Thymus (tissue), 11 donors: ENCODE measurements at regions not wholly inside any gene's neighbourhood (a gene's known extent, or its start where the extent isn't known, plus 50 kb on each side); places are given as distances from the start of the nearest gene placed in this dataset.

Experiments
- DNase-seq, 9 donors: peaks; one replicate each; pipeline ENCODE4 v3.0.0-alpha.2; 2013; ENCODE audit warnings: low spot score in 9 of 9, low read depth in 6 of 9, missing footprints in 1 of 9
- H3K27ac ChIP-seq, 2 donors: one replicate each; pipeline ENCODE4 v1.5.1; 2013; ENCODE audit warnings: control low read depth in 1 of 2, low read depth in 1 of 2, low read length in 1 of 2, mild to moderate bottlenecking in 1 of 2, moderate library complexity in 1 of 2
- H3K27me3 ChIP-seq, 2 donors: one replicate each; pipeline ENCODE4 v1.5.1; 2013; ENCODE audit warnings: low read length in 1 of 2; ENCODE audit not compliant: control insufficient read depth in 2 of 2, insufficient read depth in 1 of 2
- H3K36me3 ChIP-seq, 2 donors: one replicate each; pipeline ENCODE4 v1.5.1; 2013; ENCODE audit warnings: low read length in 1 of 2, mild to moderate bottlenecking in 1 of 2, moderate library complexity in 1 of 2; ENCODE audit not compliant: control insufficient read depth in 2 of 2, insufficient read depth in 2 of 2
- H3K4me1 ChIP-seq, 2 donors: one replicate each; pipeline ENCODE4 v1.5.1; 2013; ENCODE audit warnings: low read length in 2 of 2; ENCODE audit not compliant: control insufficient read depth in 2 of 2, insufficient read depth in 2 of 2
- H3K4me3 ChIP-seq, 2 donors: one replicate each; pipeline ENCODE4 v1.5.1; 2013; ENCODE audit warnings: low read length in 2 of 2, control low read depth in 1 of 2, mild to moderate bottlenecking in 1 of 2
- H3K9me3 ChIP-seq, 2 donors: one replicate each; pipeline ENCODE4 v1.5.1; 2013; ENCODE audit warnings: low read length in 1 of 2, mild to moderate bottlenecking in 1 of 2; ENCODE audit not compliant: control insufficient read depth in 2 of 2, insufficient read depth in 1 of 2
- WGBS: extraction: QIAGEN DNeasy Blood & Tissue Kit; methylation state at CpG from one replicate; pipeline ENCODE4 v1.1.7; 2013; 5-methylcytosine and 5-hydroxymethylcytosine counted together
- donor health status: healthy.

DNA sequence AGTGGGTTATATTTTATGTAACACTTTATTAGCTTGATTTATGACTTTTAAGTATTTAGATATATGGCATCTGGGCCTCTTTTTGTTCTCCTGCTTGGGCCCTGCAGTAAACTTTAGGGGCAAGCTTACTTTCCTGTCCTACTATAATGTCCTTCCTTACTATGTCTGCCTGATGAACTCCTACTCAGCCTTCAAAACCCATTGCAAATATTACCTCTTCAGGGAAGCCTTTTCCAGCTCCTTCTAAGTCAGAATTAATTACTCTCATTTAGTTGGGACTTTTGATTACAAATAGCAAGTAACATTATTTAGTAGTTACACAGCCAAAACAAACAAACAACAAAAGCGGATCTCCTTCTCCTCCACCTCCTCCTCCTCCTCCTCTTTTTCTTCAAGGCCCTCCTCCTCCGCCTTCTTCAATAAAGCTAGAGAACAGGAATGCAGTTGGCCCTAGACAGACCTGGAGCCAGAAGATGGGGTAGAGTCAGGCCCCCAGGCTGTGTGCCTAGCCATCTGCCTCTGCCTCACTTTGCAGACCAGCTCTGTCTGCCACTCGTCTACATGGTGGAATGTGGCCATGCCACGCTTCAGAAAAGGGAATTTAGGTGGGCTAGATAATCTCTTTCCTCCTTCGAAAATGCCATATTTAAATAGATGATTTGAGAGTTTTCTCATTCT, 301.2 kb downstream of the SP3 start:
- H3K4me1 ChIP-seq: no peaks in the 10 kb centered on the region
- H3K27me3 ChIP-seq: peaks cover 0 to 10% of the 10 kb centered on the region in 2 donors
- no peak for DNase-seq
- H3K9me3 ChIP-seq: no peaks in the 10 kb centered on the region
- WGBS: 94% methylated on average over 5 of the region's 5 CpGs
- no peak overlapping the region for H3K27ac ChIP-seq
- H3K36me3 ChIP-seq: no peaks in the 10 kb centered on the region
- no peak overlapping the region for H3K4me3 ChIP-seq

DNA sequence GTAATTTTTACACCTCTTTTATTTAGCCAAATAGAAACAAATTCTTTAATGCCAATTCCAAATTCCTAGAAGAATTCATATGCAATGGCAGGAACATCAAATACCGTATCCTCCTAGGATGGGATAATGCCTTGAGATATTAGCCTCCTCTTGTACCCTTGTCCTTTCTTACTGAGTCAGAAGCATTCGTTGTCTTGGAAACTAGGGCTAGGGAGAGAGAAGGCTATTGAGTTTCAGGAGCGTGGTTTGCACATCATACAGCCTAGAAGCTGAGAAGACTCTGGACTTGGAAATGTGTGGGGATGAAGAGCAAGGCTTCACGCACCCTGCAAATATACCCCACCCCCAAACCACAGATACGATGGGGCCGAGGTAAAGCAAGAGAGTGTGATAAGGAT, 300.7 kb downstream of the SP3 start:
- WGBS: 88% methylated on average over 6 of the region's 6 CpGs
- no peaks in the 10 kb centered on the region for H3K9me3 ChIP-seq
- DNase-seq: no peak
- no peaks in the 10 kb centered on the region for H3K4me1 ChIP-seq
- no peaks in the 10 kb centered on the region for H3K36me3 ChIP-seq
- peaks cover 0 to 10% of the 10 kb centered on the region in 2 donors for H3K27me3 ChIP-seq
- no peak overlapping the region for H3K4me3 ChIP-seq
- H3K27ac ChIP-seq: no peak overlapping the region

DNA sequence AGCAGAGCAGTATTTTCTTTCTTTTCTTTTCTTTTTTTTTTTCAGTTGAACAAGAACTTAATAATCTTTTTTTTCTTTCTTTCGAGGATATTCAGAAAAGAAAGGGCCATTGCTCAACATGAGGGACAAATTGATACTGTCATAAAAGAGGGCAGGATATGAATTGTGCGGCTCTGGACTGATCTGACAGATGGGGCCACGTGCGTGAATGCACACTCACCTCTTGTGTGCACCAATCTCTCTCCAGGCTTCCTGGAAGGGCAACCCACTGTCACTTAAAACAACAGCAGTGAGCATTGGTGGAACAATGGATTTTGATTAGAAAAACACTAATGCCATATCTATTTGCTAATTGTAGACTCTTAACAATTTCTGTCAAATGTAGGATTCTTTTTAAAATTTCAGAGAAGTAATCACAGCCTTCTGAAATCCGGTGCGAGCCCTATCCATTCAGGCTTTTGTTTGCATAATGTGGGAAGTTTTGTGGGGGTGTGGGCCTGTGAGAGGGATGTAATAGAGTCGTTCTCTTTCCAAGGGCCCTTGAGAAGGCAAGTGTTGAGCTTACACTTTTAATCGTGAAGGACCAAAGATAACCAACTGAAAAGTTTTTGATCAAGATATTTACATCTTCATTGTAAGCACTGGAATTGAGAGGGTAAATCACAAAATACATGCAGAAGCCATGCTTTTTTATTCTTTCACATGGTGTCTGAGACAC, 298.8 kb downstream of the SP3 start:
- Histone ChIP-seq H3K36me3 (no peaks in the 10 kb centered on the region), H3K9me3 (no peaks in the 10 kb centered on the region), H3K27me3 (peaks cover 0 to 10% of the 10 kb centered on the region in 2 donors), H3K4me1 (no peaks in the 10 kb centered on the region), H3K27ac (no peak overlapping the region), H3K4me3 (no peak overlapping the region)
- DNase-seq: no peak
- WGBS: 79% methylated on average over 8 of the region's 8 CpGs

DNA sequence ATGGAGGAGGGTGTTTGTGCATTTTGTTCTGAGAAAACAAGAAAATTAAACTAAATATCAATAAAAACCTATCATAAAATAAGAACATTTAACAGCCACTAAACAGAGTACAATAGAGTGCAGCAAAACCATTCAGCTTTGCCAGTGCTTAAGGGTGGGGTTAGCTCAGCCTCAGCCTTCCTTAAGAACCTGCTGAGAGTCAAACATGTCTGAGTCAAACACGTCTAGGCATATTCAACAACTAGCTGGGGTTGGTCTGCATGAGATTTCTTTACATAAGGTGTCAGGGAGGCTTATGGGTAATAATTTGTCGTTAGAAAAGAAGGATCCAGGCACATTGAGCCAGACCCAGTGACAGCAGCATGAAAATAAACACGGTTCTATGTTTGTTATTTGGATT, 298.2 kb downstream of the SP3 start:
- Histone ChIP-seq H3K4me1 (no peaks in the 10 kb centered on the region), H3K9me3 (no peaks in the 10 kb centered on the region), H3K4me3 (no peak overlapping the region), H3K36me3 (no peaks in the 10 kb centered on the region), H3K27me3 (peaks cover 0 to 10% of the 10 kb centered on the region in 2 donors), H3K27ac (no peak overlapping the region)
- 87% methylated on average over 3 of the region's 3 CpGs for WGBS
- DNase-seq: no peak

DNA sequence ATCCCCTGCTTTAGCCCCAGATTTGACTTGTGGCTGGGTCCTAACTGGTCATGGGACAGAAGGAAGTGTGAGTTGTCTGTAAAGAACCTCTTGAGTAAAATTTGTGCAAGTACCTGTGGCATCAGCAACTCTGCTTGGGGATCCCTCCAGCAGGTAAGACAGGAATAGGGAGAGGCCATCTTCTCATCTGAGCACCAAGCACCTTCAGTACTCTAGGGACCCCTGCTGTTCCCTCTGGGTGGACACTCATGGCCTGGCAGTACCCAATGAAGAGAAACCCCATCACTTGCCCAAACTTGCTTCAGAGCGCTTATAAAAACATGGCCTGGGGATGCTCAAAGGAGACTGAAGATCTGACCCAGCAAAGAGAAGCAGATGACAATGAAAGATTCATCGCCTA, 297.8 kb downstream of the SP3 start:
- H3K9me3 ChIP-seq: no peaks in the 10 kb centered on the region
- no peak for DNase-seq
- H3K27me3 ChIP-seq: peaks cover 0 to 10% of the 10 kb centered on the region in 2 donors
- H3K36me3 ChIP-seq: no peaks in the 10 kb centered on the region
- no peak overlapping the region for H3K27ac ChIP-seq
- no peak overlapping the region for H3K4me3 ChIP-seq
- 97% methylated on average over 2 of the region's 2 CpGs for WGBS
- no peaks in the 10 kb centered on the region for H3K4me1 ChIP-seq

DNA sequence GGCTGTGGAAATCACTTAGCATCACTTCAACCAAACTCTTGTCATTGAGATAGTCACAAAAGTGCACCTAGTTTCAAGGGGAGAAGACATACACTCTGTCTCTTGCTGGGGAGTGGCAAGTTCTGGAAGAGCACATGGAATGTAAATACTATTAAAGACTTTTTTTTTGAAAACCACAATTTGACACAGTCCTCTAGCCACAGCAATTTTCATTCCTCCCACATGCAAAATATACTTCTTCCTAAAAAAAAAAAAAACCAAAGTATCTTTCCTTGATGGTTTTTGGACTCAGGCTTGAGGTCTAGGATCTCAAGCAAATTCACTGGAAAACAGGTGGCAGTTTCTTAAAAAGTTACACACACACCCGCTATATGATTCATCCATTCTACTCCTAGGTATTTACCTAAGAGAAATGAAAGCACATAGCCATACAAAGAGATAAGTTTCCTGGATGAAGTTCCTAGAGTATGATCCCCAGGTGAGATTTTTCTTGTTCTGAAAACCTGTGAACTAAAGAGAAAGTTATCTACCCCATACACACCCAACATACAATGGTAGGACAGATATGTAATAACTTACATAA, 295.8 kb downstream of the SP3 start:
- no peaks in the 10 kb centered on the region for H3K36me3 ChIP-seq
- no peak overlapping the region for H3K4me3 ChIP-seq
- H3K9me3 ChIP-seq: no peaks in the 10 kb centered on the region
- H3K27ac ChIP-seq: no peak overlapping the region
- peaks cover 0 to 4% of the 10 kb centered on the region in 2 donors for H3K27me3 ChIP-seq
- DNase-seq: no peak
- H3K4me1 ChIP-seq: no peaks in the 10 kb centered on the region
- WGBS: 97% methylated on average over 1 of the region's 1 CpG

DNA sequence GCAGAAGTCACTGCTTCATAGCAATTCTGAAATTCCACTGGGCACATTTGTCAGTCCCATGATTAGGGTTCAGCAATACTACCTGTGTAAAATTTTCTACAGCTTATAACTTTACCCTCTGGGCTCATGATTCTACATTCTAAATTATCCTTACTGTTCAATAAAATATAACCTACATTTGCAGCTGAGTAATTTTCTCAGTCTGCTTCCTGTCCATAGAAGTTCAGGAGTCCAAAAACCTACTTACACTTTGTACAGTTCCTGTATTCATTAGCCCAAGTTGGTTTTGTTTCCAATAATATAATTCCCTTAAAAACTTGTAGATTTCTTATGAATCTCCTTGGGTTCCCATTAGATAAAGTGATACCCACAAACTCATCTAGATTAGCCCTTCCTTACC, 295.3 kb downstream of the SP3 start:
- Histone ChIP-seq H3K9me3 (no peaks in the 10 kb centered on the region), H3K27ac (no peak overlapping the region), H3K4me3 (no peak overlapping the region), H3K27me3 (peaks cover 0 to 2% of the 10 kb centered on the region in 2 donors), H3K4me1 (no peaks in the 10 kb centered on the region), H3K36me3 (no peaks in the 10 kb centered on the region)
- DNase-seq: no peak

DNA sequence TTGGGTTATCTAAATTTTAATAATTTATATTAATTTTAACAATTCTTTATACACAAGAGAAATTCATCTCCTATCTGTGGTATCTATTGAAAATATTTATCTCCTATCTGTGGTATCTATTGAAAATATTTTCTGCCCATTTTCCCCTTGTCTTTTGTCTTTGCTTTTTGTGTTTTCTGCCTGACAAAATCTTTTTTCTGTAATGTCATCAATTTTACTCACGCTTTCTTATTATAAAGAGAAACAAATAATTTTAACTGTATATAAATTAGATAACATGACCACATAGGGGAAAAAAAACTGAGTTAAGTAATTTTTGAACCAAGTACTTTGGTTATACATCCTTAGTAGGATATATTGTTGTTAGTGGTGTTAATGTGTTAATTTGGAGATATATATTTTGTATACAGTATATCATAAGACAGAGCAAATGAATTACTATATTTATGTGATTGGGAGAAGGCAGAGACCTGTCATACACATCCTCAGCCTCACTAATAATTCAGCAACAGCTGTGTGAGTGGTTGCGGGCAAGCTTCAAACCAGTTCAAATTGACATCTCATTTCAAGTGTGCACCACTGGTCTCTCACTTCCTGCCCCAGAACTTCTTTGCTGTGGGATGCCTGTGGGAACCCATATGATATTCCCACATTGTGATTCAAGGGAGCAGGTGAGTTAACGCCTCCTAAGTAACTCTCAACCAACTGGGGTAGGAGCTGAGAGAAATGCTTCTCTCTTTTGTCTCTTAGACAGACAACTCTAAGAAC, 292.4 kb downstream of the SP3 start:
- WGBS: 93% methylated on average over 3 of the region's 3 CpGs
- Histone ChIP-seq H3K4me1 (no peaks in the 10 kb centered on the region), H3K4me3 (no peak overlapping the region), H3K27me3 (peaks cover 0 to 4% of the 10 kb centered on the region in 2 donors), H3K9me3 (no peaks in the 10 kb centered on the region), H3K36me3 (no peaks in the 10 kb centered on the region), H3K27ac (no peak overlapping the region)
- no peak for DNase-seq

DNA sequence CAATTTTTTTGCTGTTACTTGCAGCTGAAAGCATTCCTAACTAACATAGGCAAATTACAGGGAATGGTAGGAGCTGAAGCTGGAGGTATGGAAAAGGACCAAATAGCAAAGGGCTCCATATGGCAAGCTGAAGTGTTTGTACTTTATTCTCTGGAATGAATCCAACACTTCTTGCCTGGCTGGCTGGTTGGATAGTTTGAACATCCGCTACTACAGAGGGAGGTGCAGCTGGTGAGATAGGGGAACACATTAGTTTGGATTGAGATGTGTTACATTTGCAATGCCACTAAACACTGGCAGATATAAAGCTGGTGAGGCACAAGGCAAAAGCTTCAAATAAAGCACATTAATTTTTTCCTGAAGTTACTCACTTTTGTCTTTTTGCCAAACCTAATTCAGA, 291.5 kb downstream of the SP3 start:
- 97% methylated on average over 1 of the region's 1 CpG for WGBS

More for the DNA sequence above, 291.5 kb downstream of the SP3 start:
- no peaks in the 10 kb centered on the region for H3K4me1 ChIP-seq
- DNase-seq: no peak
- no peak overlapping the region for H3K27ac ChIP-seq
- peaks cover 0 to 4% of the 10 kb centered on the region in 2 donors for H3K27me3 ChIP-seq
- no peak overlapping the region for H3K4me3 ChIP-seq
- H3K9me3 ChIP-seq: no peaks in the 10 kb centered on the region
- no peaks in the 10 kb centered on the region for H3K36me3 ChIP-seq
